Stimulated activated CD4-positive, alpha-beta T cell treated with anti-CD3 and anti-CD28 coated beads, Interleukin-12 subunit alpha, Interleukin-12 subunit beta, amount 100 ng/mL, for 48 hours (primary cell): ENCODE measurements at regions not wholly inside any gene's neighbourhood (a gene's known extent, or its start where the extent isn't known, plus 50 kb on each side); places are given as distances from the start of the nearest gene placed in this dataset.
"Not testable (repeated sequence)": the region's sequence is repeated elsewhere in the genome, so short reads cannot be mapped to it uniquely, and the experiment has no call there.

Source experiments
- DNase-seq, 3 donors: peaks; one replicate each; pipeline ENCODE4 v3.0.0-alpha.2; 2020; ENCODE audit warnings: low read depth in 2 of 3, low spot score in 1 of 3

- not testable (repeated sequence) for DNase-seq
Observed at GRCh38 chrX:131885042-131885441, 138.1 kb upstream of the STK26 start.

- DNase-seq: not testable (repeated sequence)
Observed at GRCh38 chrX:131893857-131894256, 129.2 kb upstream of the STK26 start.

- no peak for DNase-seq
Observed at GRCh38 chrX:131894995-131895394, 128.1 kb upstream of the STK26 start.

GRCh38 chrX:131895807-131896206 lies 127.3 kb upstream of the STK26 start:
- no peak for DNase-seq

- no peak for DNase-seq
Observed at GRCh38 chrX:131901546-131901945, 121.6 kb upstream of the STK26 start.

- DNase-seq: no peak
Observed at GRCh38 chrX:131907488-131908314, 115.4 kb upstream of the STK26 start.

- no peak for DNase-seq
Observed at GRCh38 chrX:131910586-131910985, 112.5 kb upstream of the STK26 start.

GRCh38 chrX:131915488-131915887 lies 107.6 kb upstream of the STK26 start:
- DNase-seq: no peak

- no peak for DNase-seq
Observed at GRCh38 chrX:131917588-131917987, 105.5 kb upstream of the STK26 start.

- DNase-seq: no peak
Observed at GRCh38 chrX:131918839-131919238, 104.3 kb upstream of the STK26 start.

GRCh38 chrX:131923614-131924250 lies 99.4 kb upstream of the STK26 start:
- DNase-seq: no peak

GRCh38 chrX:131938749-131939148 lies 84.4 kb upstream of the STK26 start:
- no peak for DNase-seq

- no peak for DNase-seq
Observed at GRCh38 chrX:131942034-131942433, 81.1 kb upstream of the STK26 start.

- DNase-seq: no peak
Observed at GRCh38 chrX:131944936-131945902, 77.9 kb upstream of the STK26 start.

- no peak for DNase-seq
Observed at GRCh38 chrX:131951166-131951565, 71.9 kb upstream of the STK26 start.

GRCh38 chrX:131955099-131955777 lies 67.9 kb upstream of the STK26 start:
- DNase-seq: no peak

- DNase-seq: no peak
Observed at GRCh38 chrX:131958724-131959123, 64.4 kb upstream of the STK26 start.

GRCh38 chrX:131970347-131970746 lies 52.8 kb upstream of the STK26 start:
- DNase-seq: no peak
